Epidermal melanocyte (primary cell): ENCODE measurements at regions not wholly inside any gene's neighbourhood (a gene's known extent, or its start where the extent isn't known, plus 50 kb on each side); places are given as distances from the start of the nearest gene placed in this dataset.
"Not testable (repeated sequence)": the region's sequence is repeated elsewhere in the genome, so short reads cannot be mapped to it uniquely, and the experiment has no call there.

ENCODE experiments used
- DNase-seq: peaks from one replicate; pipeline ENCODE4 v3.0.0; 2011; ENCODE audit warnings: low spot score; ENCODE audit not compliant: insufficient read length

DNA sequence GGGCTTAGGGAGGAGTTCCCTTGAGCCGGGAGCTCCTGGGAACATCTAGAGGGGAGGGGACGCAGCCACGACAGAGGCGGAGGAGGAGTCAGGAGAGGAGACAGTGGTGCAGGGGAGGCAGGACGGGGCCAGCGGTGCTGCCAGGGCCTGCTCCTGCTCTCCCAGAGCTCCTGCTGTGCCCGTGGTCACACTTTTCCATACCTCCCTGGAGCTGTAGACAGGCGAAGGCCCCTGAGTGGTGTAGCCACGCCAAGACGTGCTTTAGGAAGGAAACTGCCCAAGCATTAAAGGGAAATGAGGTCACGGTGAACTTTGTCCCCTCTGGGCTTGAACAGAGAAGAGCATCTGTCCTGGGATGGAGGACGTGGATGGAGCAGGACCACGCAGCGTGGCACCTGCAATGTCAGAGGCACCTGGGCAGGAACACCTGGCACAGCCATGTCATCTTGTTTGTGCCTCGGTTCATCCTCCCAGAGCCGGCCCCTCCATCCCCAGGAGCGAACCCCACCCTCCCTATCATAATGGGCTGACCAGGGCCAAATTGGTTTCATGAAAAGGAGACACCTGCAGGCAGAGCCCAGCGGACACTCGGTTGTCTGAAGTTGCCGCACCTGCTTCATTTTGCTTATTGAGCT, 239.5 kb upstream of the SFSWAP start:
- no peak for DNase-seq

DNA sequence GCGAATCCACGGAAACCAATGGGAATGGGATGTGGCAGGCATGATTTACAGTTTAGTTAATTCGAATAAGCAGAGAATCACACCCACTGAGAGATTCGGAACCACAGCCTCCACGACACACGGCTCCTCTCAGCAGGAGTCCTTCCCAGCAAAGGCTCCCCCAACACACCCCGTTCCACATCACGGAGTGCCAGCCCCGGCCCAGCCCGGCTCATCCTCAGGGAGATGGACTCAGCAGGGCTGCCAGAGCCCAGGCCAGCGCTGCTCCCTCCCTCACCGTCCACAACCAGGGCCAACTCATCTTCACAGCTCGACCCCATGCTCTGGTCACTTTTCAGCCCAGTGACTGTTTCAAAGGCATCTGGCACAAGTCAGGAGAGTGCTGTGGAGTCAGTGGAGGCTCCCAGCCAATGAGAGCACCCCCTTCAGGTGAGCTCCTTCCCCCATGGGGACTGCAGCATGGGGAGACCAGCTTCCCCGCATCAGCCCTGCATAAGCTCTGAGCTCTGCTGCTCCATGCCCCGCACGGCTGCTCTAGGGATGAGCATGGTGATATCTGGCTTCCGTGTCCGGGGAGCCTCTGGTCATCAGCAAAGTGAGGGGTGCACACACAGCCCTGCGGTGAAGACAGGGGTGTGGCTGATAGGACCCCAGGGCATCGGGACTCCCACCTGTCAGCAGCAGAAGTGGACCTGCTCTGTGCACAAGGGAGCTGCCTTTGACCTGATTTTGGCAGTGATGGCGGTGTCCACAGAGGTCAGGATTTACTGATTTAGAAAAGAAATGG, 238.8 kb upstream of the SFSWAP start:
- no peak for DNase-seq

DNA sequence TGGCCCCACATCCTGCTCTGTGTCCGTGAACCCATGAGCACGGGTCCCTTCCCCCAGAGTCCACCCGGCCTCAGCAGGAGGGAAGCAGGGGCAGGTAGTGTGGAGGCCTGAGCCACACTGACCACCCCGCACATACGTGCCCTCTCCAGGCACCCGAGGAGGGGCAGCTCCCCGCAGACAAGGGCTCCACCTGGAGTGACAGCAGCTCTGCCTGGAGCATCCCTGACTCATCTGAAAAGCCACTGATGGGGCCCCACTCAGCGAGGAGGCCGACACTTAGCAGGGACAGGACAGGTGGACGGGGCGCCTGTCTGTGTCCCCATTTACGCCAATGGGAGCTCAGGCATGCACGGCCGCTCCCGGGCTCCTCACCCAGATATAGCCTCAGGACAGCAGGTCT, 237.6 kb upstream of the SFSWAP start:
- no peak for DNase-seq

DNA sequence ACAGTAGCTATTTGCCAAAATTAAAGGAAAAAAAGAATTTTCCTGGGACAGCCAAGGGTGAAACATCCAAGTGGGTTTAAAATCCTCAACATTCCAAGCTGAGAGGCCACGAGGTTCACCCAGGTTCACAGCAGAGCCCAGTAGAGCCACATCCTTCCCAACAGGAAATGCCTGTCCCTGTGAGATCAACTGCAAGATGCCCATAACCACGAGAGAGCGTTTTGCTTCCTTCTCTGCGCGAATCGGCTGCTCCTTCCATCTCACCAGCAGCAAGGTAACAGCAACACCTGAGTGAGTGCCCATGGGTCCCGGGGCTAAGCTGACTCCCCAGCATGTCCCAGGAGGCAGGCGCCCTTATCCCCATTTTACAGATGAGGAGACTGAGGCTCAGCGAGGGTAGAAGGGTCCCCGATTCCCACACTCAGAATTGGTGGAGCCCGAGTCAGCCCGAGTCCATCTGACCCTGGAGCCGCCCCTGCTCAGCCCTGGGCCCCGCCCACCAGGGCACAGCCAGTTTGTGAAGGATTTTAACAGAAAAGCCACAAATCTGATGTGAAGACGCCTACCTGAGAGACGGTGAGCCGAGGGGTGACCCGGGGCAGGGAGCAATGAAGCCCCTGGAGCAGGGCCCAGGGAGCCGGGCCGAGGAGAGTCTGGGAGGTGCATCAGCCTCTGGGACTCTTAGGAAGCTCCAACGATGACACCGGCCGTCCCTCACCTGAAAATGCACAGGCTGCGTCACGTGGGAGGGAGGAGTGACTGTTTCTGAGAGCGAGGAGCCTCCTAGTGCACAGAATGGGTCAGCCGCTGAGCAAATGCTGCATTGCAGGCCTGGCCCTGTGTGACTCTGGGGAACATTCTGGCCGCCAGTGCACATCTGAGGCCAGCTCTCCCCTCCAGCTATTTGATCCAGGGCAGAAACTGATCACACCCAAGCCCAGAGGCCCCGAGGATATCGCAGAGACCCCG, 236.9 kb upstream of the SFSWAP start:
- no peak for DNase-seq

DNA sequence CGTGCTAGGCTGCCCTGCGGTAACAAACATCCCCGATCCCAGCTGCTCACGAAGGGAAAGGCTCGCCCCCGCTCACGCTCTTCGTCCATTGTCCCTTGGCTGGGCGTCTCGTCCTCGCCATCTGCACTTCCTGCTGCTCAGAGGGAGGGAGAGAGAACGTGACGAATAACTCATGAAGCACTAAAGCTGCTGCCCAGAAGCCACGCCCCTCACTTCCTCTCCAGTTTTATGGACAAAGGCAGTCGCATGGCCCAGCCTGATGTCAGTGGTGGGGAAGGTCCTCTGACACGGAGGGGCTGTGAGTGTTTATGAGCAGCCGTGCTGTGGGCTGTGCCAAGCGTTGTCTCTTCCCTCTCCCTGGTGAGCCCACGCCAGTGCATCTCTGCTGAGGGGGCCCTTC, 235.9 kb upstream of the SFSWAP start:
- not testable (repeated sequence) for DNase-seq

DNA sequence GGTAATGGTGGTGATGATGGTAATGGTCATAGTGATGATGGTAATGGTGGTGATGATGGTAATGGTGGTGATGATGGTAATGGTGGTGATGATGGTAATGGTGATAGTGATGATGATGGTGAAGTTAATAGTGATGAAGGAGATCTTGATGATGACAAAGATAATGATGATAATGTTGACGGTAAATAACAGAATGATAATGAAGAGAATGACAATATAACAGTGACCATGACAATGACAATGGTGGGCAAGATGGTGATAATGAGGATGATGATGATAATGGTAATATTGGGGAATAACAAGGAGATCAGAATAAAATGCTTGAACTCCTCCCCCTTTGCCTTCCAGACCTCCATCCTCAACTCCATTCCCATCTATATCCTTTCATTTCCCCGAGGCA, 233.3 kb upstream of the SFSWAP start:
- DNase-seq: no peak

DNA sequence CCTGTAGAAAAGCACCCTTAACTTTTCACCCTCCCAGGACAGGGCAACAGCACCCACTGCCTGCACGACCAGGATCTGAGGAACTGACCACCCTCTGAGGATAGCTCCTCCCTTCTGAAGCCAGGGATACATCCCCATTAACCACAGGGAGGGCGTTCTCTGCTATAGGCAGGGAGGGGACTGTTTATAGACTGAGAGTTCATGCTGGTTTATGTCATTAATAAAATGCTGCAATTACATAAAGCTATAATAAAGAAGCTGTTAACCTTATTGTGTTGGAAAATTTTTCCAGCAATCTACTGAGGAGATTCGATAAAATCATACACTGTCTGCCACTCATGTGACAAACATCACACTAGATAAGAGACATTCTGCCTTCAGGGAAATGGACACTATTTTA, 232.4 kb upstream of the SFSWAP start:
- DNase-seq: no peak

DNA sequence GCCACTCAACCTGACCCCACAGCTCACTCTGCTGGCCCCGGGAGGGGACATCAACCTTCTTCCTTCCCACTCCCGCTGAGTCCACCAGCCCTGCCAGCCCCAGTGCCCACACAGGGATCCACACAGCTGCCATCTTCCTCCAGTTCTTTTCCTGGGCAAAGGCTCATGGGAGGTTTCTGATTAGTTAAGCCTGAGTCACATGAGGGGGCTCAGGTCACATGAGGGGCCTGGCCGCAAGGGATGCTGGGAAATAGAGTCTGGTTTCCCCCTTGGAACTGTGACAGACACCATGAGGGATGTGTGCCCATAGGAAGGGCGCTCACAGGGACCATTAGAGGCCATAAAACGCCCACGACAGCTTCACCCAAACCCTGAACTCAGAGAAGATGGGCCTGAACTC, 228.7 kb upstream of the SFSWAP start:
- no peak for DNase-seq

DNA sequence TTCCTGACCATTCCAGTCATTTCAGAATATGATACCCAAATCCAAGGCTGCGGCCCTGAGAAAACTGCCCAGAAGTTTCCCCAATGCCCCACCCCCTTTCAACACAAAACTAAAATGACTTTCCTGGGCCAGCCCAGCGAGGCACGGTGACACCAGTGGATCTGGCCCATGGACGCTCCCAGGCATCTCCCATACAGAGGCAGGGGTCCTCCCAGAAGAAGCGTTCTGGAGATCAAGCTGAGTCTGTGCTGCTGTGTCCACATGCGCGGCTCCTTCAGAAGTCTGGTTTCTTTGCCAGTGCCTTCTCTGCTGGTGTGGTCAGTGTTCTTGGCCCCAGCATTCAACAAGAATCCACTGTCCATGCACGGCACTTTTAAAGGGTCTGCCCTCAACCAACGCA, 228.2 kb upstream of the SFSWAP start:
- DNase-seq: no peak

DNA sequence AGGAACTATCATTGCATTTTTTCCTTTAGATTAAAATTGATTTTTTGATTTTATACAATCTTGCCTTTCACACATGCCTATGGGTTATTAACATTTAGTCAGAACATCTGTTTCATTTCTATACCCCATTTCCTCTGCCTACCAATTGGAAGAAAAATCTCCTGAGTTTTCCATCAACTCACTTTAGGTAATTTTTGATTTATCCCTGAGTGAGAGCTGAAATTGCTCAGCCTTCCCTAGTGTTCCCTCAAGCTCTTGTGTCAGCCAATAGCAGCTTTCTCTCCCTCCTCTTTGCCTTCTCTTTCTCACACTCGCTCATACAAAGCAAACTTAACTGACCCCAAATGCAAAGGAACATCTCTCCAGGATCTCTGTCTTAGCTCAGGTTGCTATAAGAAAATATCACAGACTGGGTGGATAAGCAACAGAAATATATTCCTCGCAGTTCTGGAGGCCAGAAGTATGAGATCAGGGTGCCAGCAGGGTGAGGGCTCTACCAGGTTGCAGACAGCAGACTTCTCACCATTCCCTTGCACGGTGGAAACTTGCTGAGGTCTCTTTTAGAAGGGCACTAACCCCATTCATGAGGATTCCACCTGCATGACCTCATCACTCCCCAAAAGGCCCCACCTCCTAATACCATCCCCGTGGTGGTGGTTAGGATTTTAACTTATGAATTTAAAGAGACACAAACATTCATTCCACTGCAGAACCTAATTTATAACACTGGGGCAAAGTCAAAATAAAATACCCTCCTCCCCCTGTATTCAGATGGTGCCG, 224.2 kb upstream of the SFSWAP start:
- no peak for DNase-seq

DNA sequence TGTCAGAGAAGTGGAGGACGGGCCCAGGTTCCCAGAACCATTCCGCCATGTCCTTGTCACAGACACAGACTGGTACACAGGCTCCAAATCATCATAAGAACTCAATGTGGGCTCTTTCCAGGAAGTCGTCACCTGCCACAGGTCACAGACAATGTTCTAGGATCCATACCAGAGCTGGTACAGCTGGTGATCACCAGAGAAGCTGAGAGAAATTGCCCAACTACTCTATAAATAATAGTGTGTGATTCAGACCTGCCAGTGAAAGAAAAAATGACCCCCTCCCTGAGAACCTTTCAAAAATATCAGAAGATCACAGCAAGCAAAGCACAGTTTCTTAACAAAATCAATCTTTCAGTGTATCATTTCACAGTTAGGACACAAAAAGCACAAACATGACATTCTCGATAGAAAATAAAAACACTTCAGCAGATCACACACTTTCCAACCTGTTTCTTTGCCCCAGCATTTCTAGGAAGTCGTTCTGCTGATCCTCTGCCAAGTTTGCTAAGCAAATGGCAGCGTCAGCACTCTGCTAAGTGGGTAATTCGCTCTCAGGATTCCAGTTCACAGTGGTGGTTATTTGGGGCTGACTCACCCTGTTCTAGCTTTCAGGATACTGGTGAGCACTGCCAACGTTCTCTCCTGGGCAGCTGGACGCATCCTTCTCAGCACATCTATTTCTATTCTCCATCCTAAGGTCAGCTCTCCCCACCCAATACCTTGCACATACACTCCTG, 223.3 kb upstream of the SFSWAP start:
- DNase-seq: no peak

DNA sequence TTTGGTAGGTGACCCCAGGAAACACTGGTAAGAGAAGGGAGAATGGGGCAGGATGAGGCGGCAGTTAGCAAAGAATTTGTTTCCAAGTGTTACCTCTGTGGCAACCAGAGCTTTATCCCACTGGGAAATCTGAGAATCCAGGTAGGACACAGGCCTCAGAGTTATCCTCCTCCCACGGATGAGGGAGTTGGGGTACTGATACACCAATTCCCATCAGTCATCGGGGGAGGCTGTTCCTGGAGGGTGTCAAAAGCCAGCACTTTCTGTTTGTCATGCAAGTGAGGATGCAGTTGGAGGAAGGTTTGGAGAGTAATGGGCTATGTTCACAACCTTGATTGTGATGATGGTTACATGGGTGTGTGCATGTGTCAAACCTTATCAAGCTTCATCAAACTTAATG, 221.2 kb upstream of the SFSWAP start:
- DNase-seq: no peak

DNA sequence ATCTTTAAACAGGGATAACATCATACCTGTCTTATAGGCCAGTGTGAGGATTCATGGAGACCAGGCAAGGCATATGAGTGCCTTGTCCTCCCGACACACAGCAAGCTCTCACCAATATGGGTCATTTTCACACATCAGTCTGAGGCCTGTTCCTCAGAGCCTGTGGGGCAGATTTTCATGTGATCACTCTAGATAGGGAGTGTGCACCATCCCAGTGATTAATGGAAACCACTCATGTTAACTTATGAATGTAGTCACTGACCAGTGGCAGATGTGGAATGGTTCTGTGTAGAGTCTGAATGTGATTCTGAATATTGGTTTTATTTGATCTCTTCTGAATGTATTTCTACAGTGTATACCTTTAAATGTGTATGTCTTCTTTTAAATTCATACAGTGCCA, 219.7 kb upstream of the SFSWAP start:
- DNase-seq: no peak

DNA sequence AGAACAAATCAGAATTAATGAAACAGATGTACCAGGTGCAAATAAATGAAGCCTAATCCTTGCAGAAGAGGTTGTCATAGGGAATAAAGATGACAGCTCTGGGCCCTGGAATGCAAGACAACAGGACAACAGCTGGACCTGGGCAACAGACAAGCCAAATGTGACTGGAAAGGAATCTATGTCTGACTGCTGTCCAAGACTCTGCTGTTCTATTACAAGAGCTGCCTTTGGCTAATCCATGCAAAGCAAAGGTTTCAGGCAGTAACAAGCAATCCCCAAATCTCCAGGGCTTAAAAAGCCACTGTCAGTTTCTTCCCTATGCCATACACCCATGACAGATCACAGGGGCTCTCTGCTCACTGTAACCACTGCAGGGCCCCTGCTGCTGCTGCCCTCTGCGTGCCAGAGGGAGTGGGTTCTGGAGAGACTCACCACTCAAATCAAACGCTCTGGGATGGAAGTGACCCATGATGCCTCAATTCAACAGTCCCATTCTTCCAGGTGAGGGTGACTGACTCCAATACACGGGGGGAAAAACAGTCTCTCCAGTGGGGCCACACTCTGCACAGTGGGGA, 218.9 kb upstream of the SFSWAP start:
- DNase-seq: no peak

DNA sequence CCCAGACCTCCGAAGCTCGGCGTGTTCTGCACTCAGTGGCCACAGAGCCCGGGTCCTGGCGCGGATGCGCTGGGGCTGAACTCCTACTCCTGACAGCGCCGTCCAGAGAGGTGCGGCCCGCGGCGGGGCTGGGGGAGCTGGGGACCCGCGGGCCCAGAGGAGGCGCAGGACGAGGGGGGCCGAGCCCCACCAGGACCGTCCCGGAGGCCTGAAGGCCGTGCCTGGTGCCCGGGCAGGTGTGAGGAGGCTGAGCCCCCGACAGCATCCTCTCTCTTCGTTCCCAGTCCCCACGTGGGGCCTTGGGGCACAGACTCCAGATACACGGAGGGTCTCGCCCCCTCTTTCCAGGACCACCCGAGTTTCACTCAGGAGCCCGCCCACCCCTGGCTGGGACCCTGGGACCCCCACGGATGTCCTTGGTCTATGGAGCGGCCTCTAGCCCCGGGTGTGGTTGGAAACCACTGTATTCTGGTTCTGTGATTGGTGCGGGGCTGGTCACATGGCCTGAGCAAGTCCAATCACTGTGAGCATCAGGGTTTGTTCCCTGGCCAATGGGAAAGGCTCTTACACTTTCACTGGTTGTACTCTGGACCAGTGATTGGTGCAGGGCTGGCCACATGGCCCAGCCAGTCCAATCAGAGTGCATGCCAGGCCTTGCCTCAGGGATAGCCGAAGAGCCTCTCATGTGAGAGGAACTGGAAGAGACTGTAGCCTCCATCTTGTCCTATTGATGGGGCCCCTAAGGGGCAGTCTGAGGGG, 217.6 kb upstream of the SFSWAP start:
- no peak for DNase-seq

DNA sequence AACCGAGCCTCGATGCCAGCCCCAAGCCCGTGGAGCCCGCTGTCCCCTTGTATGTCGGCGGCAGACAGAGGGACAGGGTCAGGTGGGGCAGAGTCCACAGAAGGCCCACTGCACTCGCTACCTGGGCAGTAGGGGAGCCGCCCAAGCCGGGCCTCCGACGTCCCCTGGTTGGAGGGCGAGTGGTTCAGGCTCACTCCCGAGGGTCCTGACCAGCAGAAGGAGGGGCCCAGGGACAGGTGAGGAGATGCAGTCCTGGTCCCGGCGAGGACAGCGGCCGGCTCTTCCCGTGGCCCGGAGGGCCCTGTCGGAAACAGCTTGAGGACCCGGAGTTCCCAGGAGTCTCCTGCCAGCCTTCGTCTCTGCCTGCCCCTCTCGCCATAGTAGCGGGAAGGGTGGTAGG, 216.7 kb upstream of the SFSWAP start:
- no peak for DNase-seq

DNA sequence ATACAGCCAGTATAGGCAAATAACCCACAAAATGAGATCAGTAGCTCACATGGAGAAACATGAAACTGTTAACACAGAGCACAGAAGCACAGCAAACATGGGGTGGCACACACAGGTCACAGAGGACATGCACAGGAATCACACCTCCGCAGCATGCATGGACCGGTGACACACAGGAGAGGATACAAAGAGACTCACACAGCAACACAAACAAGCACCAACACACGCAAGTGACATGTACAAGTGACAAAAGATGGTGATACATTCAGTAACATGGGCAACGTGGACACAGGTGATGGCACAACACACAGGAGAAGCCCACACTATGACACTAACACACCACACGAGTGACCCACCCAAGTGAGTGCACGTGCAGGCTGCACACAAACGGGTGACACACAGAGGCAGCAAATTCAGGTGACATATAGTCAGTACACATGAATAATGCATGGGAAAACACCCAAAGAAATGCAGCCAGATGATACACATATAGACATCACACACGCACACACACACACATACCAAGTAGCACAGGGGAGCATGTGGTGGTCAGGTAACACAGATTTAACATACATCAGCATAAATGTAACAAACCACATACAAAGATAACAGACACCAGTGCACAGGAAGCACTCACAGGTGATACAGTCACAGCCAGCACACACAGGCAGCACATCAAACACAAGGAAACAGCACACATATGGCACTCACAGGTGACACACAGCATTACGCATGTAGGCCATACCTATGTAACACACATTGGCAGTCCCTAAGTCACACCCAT, 216.0 kb upstream of the SFSWAP start:
- DNase-seq: no peak

DNA sequence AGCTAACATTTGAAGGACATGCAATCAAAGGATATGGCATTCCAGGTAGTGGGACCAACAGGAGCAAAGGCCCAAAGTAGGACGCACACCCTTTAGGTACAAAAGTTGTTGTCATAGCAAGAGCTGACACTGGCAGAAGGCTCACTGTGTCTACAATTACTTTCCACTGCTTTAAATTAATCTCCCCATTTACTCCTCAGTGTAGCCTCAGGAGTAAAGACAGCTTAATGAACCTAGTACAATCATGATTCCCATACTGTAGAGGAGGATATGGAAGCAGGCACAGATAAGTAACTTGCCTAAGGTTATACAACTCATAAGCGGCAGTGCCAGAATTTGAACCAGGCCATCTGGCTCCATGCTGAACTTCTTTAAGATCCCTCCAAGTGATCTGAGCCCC, 212.9 kb upstream of the SFSWAP start:
- no peak for DNase-seq
